Right atrium auricular region (tissue), 2 donors: ENCODE measurements at regions not wholly inside any gene's neighbourhood (a gene's known extent, or its start where the extent isn't known, plus 50 kb on each side); places are given as distances from the start of the nearest gene placed in this dataset.

ENCODE experiments used
- DNase-seq: peaks from one replicate; pipeline ENCODE4 v3.0.0-alpha.2; 2019; ENCODE audit warnings: low spot score
- H3K27ac ChIP-seq, 2 donors: fragments of 200-600 bp; sonication (generic); 1 replicate in 1 of 2; 2 replicates in 1 of 2; pipeline ENCODE4 v1.5.1; 2016 to 2019
- H3K27me3 ChIP-seq, 2 donors: fragments of 200-600 bp; sonication (generic); one replicate each; pipeline versions ENCODE4 v1.5.1 to v1.6.0; 2017 to 2019
- H3K36me3 ChIP-seq: fragments of 200-600 bp; sonication (generic); one replicate; pipeline ENCODE4 v1.5.1; 2016
- H3K4me1 ChIP-seq, 2 donors: fragments of 200-600 bp; sonication (generic); one replicate each; pipeline versions ENCODE4 v1.5.1 to v1.6.0; 2017 to 2019
- H3K4me3 ChIP-seq, 2 donors: fragments of 200-600 bp; sonication (generic); 1 replicate in 1 of 2; 2 replicates in 1 of 2; pipeline ENCODE4 v1.5.1; 2017 to 2019; ENCODE audit warnings: mild to moderate bottlenecking in 1 of 2, moderate library complexity in 1 of 2
- H3K9me3 ChIP-seq, 2 donors: fragments of 200-600 bp; sonication (generic); one replicate each; pipeline ENCODE4 v1.5.1; 2019
- CTCF ChIP-seq, 2 donors: fragments of 200-600 bp; sonication (generic); IDR thresholded peaks; one replicate each; pipeline ENCODE4 v1.5.1; 2019; ENCODE audit warnings: antibody characterized with exemption in 2 of 2

GRCh38 chr6:50120300-50120699 is 70.6 kb upstream of the DEFB112 start:
- no peak for TF ChIP-seq CTCF (IDR thresholded peaks at IDR 0.05)
- no peaks in the 10 kb centered on the region for H3K9me3 ChIP-seq
- no peaks in the 10 kb centered on the region for H3K27me3 ChIP-seq
- H3K4me3 ChIP-seq = no peak overlapping the region
- H3K36me3 ChIP-seq = no peaks in the 10 kb centered on the region
- H3K27ac ChIP-seq = no peak overlapping the region
- no peak for DNase-seq
- H3K4me1 ChIP-seq = no peaks in the 10 kb centered on the region

GRCh38 chr6:50123688-50124087 is 74.0 kb upstream of the DEFB112 start:
- Histone ChIP-seq H3K4me1 (no peaks in the 10 kb centered on the region), H3K27ac (no peak overlapping the region), H3K27me3 (no peaks in the 10 kb centered on the region), H3K4me3 (no peak overlapping the region), H3K36me3 (no peaks in the 10 kb centered on the region), H3K9me3 (no peaks in the 10 kb centered on the region)
- TF ChIP-seq CTCF (IDR thresholded peaks at IDR 0.05) = no peak
- no peak for DNase-seq

- no peak for TF ChIP-seq CTCF (IDR thresholded peaks at IDR 0.05)
- Histone ChIP-seq H3K27ac (no peak overlapping the region), H3K9me3 (no peaks in the 10 kb centered on the region), H3K4me1 (no peaks in the 10 kb centered on the region), H3K4me3 (no peak overlapping the region), H3K36me3 (no peaks in the 10 kb centered on the region), H3K27me3 (no peaks in the 10 kb centered on the region)
- DNase-seq = no peak
These were observed 74.8 kb upstream of the DEFB112 start for GRCh38 chr6:50124572-50124971.

- peak in 1 of 2 donors; percentile 62 for TF ChIP-seq CTCF (IDR thresholded peaks at IDR 0.05)
- H3K4me3 ChIP-seq = no peak overlapping the region
- no peaks in the 10 kb centered on the region for H3K4me1 ChIP-seq
- H3K9me3 ChIP-seq = no peaks in the 10 kb centered on the region
- no peak for DNase-seq
- no peak overlapping the region for H3K27ac ChIP-seq
- H3K36me3 ChIP-seq = no peaks in the 10 kb centered on the region
- H3K27me3 ChIP-seq = no peaks in the 10 kb centered on the region
These were observed 78.8 kb upstream of the DEFB112 start for GRCh38 chr6:50128420-50129005.

GRCh38 chr6:50135968-50136367 is 86.2 kb upstream of the DEFB112 start:
- TF ChIP-seq CTCF (IDR thresholded peaks at IDR 0.05) = no peak
- H3K27ac ChIP-seq = no peak overlapping the region
- no peaks in the 10 kb centered on the region for H3K36me3 ChIP-seq
- no peaks in the 10 kb centered on the region for H3K4me1 ChIP-seq
- H3K4me3 ChIP-seq = no peak overlapping the region
- no peaks in the 10 kb centered on the region for H3K27me3 ChIP-seq
- DNase-seq = no peak
- H3K9me3 ChIP-seq = no peaks in the 10 kb centered on the region

- no peak for TF ChIP-seq CTCF (IDR thresholded peaks at IDR 0.05)
- H3K4me3 ChIP-seq = no peak overlapping the region
- no peaks in the 10 kb centered on the region for H3K27me3 ChIP-seq
- no peaks in the 10 kb centered on the region for H3K9me3 ChIP-seq
- H3K4me1 ChIP-seq = no peaks in the 10 kb centered on the region
- no peak overlapping the region for H3K27ac ChIP-seq
- H3K36me3 ChIP-seq = no peaks in the 10 kb centered on the region
- no peak for DNase-seq
These were observed 91.4 kb upstream of the DEFB112 start for GRCh38 chr6:50141100-50141499.
